Bone marrow (tissue), 2 donors: ENCODE measurements at regions not wholly inside any gene's neighbourhood (a gene's known extent, or its start where the extent isn't known, plus 50 kb on each side); places are given as distances from the start of the nearest gene placed in this dataset.
"Not testable (repeated sequence)": the region's sequence is repeated elsewhere in the genome, so short reads cannot be mapped to it uniquely, and the experiment has no call there.

Experiments
- DNase-seq, 2 donors: peaks; one replicate each; lab custom pipeline; 2025; lab: John Stamatoyannopoulos, UW

DNA sequence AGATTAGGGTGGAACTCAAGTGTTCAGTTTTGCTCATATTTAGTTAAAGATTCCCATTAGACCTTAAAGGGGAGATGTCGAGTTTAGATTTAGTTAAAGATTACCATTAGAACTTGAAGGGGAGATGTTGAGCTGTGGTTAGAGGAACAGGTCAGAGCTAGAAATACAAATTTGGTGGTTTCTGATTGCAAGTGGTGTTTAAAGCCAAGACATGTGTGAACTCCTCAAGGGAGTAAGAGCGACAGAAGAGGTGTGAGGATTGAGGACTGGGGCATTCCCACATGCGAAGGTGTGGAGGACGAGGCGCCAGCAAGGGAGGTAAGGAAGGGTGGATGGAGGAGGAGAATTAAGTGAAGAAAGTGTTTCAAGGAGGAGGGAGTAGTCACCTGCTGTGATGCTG, 168.6 kb downstream of the IER5 start:
- DNase-seq, result no peak

DNA sequence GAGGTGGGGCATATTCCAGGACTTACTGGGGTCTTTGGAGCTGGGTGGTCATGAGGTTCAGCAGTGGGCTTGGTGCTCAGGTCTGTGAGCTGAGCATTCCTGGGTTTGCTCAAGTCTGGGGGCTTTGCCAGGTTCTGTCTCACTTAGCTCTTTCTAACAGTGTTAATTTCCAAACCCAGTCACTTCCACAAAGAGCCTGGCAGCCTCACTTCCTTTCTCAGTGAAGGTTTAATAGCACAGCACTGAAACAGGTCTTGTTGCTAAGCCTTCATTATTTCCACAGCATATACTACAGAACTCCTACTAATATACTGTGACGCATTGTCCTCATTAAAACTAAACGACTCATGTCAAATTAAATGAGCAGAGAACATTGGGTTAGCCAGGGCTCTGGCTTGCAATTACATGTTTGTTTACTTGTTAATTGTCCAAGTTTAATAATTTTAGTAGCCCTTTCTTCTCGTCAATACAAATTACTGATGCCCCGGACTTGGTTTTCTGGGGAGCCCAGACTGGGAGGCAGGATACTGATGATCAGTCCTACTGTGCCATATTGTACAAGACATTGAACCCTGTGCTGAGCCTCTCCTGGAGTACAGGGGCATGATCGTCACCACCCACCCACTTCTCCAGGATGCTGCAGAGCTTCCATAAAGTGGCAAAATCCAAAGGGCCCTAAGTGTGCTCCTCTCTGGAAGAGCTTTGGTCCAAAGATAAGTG, 170.7 kb downstream of the IER5 start:
- DNase-seq, result no peak

DNA sequence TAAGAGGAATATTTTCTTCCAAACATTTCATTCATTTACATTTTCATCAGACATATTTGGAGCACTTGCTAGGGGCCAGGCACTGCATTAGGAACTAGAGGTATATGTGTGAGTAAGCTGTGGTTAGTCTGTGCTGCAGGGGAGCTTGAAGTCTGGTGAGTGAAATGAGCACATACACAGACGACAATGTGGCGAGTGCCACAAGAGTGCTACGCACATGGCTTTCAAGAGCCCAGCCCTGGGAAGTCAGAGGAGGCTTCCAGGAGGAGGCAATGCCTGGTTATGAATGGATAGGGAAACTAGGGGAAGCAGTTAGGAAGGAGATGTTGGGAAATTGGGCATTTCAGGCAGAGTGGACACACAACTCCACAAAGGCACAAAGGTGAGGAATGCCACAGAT, 171.8 kb downstream of the IER5 start:
- no peak for DNase-seq

DNA sequence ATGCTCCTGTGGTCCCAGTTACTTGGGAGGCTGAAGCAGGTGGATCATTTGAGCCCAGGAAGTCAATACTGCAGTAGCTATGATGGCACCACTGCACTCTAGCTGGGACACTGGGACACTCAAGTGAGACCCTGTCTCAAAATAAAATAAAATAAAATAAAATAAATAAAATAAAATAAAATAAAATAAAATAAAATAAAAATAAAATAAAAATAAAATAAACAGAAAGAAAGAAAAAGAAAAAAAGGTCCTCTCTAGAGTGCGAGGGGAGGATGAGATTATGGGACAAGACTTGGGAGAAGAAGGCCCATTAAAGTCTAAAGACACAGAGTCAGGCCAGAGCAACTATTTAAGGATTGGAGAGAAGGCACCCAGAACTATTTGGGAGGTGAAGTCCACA, 172.5 kb downstream of the IER5 start:
- no peak for DNase-seq

DNA sequence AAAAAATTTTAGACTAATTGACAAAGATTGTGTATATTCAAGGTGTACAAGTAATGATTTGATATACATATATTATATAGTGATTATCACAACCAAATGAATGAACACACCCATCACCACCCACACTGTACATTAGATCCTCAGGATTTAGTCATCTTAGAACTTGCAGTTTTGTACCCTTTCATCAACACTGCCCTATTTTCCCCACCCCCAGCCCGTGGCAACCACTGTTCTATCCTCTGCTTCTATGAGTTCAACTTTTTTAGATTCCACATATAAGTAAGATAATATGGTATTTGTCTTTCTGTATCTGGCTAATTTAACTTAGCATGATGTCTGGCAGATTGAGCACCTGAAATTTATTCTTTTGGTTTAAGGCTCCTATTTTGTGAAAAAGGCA, 173.6 kb downstream of the IER5 start:
- DNase-seq, result no peak

DNA sequence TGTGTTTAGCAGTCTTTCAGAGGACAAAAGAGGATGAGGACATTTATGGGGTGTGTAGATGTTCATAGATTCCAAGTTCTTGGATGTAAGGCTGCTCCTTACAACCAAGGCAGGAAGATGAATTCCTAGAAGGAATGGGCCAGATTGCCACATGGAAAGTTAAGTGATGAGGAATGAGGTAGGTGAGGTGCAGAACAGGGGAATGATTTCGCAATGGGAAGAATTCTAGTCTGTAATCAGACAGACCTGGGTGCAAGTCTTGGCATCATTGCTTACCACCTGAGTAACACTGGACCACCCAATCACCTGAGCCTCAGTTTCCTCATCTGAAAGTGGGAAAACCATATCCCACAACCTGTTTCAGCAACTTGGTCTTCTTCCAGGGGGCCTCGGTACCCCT, 174.9 kb downstream of the IER5 start:
- DNase-seq, result no peak

DNA sequence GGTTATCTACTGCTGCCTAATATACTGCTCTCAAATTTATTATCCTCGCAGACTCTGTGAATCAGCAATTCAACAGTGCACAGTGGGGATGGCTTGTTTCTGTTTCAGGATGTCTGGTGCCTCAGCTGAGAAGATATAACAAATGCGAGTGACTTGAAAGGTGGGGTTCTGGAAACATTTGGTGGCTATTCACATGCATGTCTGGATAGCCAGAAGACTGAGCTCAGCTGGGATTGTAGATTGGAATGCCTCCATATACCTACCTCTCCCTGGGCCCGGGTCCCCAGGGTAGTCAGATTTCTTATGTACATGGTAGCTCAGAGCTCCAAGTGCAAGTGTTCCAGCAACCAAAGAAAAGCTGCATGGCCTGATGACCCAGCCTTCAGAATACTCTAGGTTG, 176.3 kb downstream of the IER5 start:
- no peak for DNase-seq

DNA sequence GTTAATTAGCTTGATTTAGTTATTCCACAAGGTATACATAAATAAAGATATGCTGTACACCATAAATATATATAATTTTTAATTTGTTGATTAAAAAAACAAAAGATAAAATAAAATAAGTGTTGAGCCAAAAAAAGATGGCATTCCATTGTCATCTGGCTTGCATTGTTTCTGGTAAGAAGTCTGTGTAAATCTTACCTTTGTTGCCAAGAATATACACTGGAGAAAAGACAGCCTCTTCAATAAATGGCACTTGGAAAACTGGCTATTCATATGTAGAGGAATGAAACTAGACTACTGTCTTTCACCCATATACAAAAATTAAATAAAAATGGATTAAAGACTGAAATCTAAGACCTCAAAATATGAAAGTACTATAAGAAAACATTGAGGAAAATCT, 196.5 kb downstream of the IER5 start:
- DNase-seq, result no peak

DNA sequence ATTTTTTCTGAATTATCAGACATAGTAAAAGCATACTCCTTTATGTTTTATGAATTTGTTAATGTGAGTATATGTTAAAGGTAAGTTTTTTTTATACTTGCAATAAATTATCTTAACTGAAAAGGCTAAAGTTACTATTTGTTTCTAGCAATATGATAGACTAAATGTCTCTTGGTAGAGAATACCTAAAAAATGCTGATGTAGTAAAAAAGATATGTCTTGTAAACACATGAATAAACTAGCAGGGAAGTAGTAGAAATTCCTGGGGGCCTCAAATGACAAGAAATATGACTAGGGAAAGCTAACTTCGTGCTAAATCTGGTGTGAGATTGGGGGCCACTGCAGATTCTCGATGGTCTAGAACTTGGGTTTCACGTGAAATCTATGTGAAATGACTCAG, 188.1 kb upstream of the CACNA1E start:
- no peak for DNase-seq

DNA sequence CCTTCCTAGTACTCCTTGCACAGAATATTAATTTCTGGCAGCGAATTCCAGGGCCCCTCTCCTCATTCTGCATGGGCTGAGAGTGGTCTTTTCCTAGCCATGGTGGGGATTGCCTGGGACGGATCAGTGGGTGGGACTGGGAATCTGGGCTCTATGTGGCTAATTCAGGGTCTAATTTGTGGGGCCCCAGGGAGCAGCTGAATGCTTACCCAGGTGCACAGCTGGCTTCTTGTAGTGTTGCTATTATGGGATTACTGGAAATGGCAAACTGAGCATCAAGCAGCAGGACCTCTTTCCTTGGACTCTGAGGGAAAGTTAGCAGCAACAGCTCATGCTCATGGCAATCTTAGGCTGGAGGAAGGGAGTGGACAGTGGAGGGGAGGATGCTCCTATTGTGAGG, 187.1 kb upstream of the CACNA1E start:
- DNase-seq, result no peak

DNA sequence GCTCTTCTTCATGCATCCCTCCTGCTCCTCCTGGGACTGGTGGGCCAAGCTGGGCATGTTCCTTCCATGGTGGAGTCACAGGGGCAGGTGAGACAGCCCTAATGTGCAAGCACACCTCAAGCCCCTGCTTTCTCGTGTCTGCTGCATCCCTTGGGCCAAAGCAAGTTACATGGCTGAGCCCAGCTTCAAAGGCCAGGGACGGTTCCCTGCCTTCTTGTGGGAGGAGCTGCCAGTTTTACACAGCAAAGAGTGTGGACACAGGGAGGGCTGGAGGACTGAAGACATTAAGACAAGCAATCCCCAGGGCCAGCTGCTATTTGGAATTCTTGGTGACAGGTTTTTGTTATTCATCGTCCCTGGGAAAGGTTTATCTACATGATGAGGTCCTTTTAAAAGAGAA, 175.2 kb upstream of the CACNA1E start:
- no peak for DNase-seq

DNA sequence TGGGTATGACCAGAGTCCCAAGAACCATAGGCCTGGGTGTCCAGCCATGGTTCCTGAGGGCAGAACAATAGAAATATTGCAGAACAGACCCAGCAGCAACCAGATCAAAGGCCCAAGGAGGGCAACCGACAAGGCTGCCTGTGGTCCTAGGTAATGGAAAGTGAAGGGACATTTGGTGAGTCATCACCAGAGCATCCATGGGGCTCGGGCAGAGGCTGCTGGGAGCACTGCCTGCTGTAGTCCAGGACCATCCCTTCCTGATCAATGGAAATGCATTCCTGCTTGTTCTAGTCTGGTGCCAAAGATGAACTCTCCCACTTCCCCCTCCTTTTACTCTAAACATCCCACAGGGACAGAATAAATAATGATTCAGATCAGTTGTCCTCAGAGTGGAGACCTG, 172.8 kb upstream of the CACNA1E start:
- DNase-seq, result no peak

DNA sequence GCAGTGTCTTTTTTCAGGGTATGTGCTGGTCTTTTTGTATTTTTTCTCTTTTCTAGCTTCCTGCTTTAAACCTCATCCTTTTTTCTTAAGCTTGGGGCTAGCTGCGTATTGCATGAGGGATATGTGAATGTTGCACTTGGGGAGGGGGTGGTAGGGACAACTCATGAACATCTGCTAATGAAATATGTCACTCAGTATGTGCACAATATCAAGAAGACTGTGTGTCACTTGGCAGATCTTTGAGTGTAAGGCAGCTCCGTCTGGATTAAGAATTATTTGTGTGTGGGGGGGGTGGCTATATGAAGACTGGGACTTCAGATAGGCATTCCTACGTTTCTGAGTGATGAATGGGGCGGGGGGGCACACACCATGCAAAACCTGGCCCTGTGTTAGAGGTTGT, 170.4 kb upstream of the CACNA1E start:
- DNase-seq, result no peak

DNA sequence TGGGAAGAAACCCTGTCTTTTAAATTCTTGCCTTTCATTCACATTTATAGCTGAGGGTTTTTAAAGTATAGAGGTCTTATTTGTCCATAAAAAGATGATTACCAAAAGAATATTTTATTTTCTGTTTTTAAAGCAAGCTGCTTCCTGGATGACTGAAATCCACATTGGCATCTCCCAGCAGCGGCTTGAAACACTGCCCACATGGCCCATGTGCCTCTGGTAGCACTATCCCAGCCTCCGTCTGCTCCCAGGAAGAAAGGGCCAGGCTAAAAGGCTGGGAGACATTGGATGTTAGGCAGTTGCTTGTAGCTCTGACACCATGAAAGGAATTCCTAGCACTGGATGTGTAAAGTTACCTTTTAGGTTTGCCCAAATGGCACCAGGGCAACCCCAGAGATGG, 169.9 kb upstream of the CACNA1E start:
- no peak for DNase-seq

DNA sequence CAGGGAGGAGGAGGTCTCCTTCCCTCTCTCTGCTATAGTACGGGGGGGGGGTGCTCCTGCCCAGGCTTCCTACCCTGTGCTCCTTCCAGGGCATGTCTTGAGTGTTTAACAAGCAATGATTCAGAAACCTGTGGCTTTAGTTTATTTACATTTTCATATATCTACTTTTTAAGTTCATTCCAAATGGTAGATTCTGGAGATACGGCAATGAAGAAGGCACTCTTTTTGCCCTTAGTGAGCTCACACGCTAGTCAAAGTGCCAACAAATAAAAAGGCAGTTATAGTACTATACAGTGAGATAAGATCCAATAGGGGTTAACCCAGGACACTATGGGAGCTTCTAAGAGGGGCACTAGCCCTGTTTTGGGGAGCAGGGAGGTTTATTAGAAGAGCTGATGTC, 169.3 kb upstream of the CACNA1E start:
- DNase-seq, result no peak

DNA sequence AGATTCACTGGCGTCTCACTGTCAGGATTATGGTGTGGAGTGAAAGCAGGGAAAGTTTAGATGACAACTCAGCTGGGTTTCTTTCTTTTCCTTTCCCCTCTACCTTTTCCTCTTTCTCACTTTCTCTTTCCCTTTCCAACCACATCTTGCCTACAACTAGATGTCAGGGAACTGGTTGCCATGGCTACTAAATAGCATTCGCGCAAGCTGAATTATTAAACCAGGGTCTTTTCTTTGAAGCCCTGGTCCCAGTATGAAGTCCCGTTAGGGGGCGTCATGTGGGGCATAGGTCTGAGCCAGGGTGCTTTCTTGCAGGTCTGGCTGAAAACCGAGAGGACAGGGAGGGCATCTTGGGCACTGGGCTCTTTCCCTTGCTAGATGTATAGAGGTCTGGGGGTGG, 168.4 kb upstream of the CACNA1E start:
- no peak for DNase-seq

DNA sequence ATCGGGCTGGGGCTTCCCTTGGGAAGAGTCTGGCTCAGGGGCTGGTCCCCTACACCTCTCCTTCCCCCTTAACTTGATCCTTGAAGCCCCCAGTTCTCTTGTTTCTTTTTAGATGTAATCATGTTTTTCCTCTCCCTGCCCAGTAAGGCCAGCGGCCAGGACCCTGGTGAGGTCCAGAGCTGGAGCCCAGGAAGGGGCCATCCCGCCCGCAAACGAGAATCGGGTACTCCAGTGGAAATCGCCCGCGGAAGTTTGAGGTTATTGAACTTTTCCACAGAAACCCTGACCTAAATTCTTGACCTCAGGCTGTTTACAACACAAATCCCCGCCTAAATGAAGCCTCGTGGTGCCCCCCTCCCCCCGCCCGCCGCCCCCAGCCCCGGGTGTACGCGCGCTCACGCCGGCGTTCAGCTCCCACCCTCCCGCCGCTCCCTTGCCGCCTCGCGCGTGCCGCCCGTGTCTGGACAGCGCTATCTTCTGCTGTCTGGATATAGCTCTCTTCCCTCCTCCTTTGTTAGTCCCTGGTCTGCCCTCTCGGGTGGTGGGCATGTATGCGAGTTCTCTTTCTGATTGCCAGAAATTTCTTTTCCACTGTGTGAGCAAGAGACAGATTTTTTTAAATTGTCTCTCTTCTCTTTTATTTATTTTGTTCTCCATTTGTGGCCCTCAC, 165.9 kb upstream of the CACNA1E start:
- DNase-seq, result no peak

DNA sequence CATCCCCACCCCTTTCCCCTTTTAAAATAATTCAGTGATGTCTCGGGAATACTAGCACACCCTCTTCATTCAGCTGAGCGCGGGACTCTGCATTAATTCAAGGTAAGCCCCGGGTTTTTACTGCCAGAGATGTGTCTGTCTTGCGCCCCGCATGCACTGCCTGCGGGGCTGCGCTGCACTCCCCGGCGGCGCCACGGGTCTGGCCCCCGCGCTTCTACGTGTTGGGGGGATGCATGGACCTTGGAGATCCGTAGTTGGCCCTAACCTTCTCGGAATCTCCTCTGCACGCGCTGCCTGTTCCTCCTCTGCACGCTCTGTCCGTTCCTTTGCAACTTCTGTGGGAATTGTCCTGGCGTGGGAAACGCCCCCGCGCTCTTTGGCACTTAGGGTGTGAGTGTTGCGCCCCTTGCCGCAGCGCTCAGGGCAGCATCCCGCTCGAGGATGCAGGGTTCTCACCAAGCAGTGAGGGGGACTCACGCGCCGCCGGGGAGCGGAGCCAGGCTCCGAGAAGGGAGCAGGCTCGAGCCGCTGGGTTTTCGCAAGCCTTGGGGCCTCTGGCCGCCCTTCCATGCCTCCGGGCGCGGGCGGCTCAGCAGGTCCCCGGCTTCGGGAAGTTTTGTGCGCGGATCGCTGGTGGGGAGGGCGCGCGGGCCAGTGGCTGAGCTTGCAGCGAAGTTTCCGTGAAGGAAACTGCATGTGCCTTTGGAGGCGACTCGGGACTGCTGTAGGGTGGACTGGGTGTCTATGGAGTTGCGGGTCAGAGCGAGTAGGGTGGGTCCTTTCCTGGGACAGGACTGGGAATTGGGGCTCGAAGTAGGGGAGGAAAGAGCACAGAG, 165.1 kb upstream of the CACNA1E start:
- no peak for DNase-seq

DNA sequence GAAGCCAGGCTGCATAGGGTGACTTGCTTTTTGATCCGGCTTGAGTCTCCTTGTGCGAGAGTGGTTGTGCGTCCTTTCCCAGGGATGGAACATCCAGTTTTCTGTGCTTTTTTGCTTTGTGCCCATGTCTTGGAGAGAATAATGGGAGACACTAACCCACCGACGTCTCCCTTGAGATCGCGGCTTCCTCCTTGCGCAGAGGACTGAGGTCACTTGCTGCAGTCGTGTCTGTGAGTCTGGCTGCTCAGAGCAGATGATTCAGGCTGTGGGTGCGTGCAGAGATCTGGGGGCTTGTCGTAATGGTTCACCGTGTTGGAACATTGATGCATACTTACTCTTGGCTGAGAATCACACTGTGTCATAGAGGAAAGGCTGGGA, 164.5 kb upstream of the CACNA1E start:
- no peak for DNase-seq

DNA sequence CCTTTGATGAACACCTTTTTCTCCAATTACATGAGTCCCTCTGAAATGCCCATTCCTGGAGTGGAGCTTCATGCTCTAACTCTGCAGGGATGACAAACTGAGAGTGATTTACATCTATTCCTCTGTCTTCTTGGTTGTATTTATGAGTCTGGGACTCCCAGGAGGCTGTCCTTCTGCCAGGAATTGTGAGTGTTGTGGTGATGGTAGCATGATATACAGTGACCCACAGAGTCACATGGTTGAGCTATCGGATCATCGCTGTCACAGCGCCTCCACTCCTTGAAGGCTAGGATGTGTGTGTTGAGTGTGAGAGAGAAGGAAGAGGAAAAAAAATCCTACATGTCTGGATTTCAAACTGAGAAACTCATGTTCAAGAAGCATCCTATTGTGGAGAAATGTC, 163.4 kb upstream of the CACNA1E start:
- no peak for DNase-seq

DNA sequence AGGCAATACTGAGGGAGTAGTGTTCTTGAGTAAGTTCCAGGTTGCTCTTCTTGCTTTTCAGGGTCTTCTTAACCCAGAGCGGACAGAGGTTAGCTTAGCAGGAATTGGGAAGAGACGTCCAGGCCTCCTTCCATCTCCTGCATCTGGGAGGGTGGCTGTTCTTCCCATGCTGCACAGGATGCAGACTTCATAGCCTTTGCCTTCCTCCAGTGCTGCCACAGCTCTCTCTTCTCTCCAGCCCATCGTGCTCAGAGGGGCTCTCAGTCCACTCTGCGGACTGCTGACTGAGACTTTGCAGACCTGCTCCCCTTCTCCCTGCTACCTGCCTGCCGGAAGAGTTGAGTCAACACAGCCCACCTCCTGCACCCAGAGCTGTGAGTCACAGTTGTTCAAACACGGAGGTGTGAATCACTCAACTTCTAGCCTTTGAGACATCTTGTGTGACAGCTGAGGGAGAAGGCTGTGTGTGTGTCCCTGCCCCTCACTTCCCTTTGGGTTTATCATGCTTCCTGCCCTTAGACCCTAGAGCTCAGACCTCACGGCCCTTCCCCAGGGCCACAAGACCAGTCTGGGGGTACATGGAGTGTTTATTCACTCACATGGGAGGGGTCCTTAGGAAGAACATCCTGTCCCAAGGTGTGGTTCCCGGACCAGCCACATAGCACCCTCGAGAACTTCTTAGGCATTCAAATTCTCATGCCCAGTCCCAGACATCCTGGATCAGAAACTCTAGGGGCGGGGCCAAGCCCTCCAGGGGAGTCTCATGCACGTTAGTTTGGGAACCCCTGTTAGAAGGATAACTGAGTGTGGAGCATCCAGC, 158.3 kb upstream of the CACNA1E start:
- no peak for DNase-seq

DNA sequence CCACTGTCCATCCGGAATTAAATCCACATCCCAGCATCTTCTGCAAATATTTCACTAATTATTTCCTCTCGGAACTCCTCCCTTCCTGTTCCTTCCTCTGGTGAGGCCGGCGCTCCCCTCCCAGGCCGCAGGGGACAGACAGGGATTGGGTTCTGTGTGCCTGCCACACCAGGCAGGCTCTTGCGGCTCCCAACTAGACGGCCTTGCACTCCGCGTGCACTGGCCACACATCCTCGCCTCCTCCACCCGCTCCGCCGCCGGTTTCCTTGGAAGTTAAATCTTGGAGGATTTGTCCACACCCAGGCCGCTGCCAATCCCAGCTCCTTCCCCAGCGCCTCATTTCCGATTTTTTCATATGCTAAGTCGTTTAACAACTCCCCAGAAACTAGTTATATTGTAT, 157.6 kb upstream of the CACNA1E start:
- DNase-seq, result not testable (repeated sequence)
